ENCODE measurements at regions not wholly inside any gene's neighbourhood (a gene's known extent, or its start where the extent isn't known, plus 50 kb on each side); places are given as distances from the start of the nearest gene placed in this dataset.

DNA sequence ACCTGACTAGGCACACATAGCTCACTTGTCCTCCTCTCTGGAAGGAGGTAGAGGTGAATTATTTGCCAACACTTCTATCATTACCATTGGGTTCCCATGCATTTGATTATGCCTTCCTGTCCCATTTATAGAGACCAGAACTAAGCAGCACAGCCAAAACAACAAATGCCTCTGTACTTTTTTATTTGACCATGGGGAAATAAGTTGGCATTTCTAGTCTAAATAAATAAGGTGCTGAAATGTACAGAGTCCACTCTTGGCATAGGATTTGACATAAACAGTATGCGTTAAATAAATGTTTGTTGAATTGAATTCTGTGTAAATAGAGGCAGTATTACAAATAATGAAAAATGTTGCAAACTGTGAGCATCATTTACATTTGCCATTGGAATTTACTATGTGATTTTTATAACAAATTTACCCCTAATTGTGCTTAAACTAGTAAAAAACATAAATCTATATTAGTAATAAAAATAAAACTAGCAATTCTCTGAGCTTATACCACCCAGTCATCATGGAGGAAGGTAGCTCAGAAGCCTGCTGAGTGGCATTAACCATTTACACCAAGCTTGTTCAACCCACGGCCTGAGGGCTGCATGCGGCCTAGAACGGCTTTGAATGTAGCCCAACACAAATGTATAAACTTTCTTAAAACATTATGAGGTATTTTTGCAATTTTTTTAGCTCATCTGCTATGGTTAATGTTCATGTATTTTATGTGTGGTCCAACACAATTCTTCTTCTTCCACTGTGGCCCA is 367.8 kb downstream of the FIGN start:
- H3K36me3 ChIP-seq (replicated peaks), result no peaks in the 10 kb centered on the region
- in situ Hi-C loops (cut with HindIII; ENCODE audit: low pct_ligation_motif_present, low sequenced_read_pairs), result no loop called here
- no peak overlapping the region for H3K27ac ChIP-seq
- H3K27me3 ChIP-seq (replicated peaks), result no peaks in the 10 kb centered on the region
- no peak for DNase-seq
- H3K4me3 ChIP-seq (ENCODE audit: low read depth, low read length), result no peak overlapping the region
- TF ChIP-seq, protein P1, sequence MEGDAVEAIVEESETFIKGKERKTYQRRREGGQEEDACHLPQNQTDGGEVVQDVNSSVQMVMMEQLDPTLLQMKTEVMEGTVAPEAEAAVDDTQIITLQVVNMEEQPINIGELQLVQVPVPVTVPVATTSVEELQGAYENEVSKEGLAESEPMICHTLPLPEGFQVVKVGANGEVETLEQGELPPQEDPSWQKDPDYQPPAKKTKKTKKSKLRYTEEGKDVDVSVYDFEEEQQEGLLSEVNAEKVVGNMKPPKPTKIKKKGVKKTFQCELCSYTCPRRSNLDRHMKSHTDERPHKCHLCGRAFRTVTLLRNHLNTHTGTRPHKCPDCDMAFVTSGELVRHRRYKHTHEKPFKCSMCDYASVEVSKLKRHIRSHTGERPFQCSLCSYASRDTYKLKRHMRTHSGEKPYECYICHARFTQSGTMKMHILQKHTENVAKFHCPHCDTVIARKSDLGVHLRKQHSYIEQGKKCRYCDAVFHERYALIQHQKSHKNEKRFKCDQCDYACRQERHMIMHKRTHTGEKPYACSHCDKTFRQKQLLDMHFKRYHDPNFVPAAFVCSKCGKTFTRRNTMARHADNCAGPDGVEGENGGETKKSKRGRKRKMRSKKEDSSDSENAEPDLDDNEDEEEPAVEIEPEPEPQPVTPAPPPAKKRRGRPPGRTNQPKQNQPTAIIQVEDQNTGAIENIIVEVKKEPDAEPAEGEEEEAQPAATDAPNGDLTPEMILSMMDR (IDR thresholded peaks at IDR 0.05; ENCODE audit: low read depth, low read length, missing control alignments), result no peak

DNA sequence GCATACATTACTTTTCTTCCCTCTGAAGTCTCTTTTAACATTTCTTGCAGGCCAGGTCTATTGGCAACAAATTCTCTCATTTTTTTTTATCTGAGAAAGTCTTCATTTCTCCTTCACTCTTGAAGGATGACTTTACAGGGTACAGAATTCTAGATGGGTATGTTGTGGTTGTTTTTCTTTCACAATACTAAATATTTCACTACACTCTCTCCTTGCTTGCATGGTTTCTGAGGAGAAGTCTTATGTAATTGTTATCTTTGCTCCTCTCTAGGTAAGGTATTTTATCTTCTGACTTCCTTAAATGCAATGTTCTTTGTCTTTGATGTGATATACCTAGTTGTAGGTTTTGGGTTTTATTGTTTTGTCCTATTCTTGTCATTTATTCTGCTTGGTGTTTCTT is 371.1 kb downstream of the FIGN start:
- DNase-seq, result no peak
- Histone ChIP-seq H3K4me3 (ENCODE audit: low read depth, low read length) (no peak overlapping the region), H3K36me3 (replicated peaks) (no peaks in the 10 kb centered on the region), H3K27ac (no peak overlapping the region), H3K27me3 (replicated peaks) (no peaks in the 10 kb centered on the region)
- in situ Hi-C loops (cut with HindIII; ENCODE audit: low pct_ligation_motif_present, low sequenced_read_pairs), result no loop called here
- TF ChIP-seq, protein P1 (IDR thresholded peaks at IDR 0.05; ENCODE audit: low read depth, low read length, missing control alignments), result no peak

DNA sequence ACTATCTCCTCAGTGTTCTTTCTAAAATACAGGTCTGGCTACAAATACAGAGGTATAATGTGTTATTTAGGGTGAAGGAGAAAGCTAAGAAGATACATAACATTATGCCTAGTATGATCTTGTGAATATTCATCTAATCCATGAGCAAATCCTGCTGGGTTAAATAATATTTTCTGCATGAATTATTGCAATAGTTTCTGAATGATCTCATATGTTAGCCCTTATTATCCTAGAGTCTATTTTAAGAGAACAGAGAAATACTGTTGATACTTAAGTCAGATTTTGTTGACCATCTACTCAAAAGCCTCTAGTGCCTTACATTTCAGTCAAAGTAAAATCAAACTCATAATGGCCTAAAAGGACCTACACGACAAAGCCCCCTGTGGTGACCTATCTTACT is 382.3 kb downstream of the FIGN start:
- no peak for DNase-seq
- in situ Hi-C loops (cut with HindIII; ENCODE audit: low pct_ligation_motif_present, low sequenced_read_pairs), result no loop called here

DNA sequence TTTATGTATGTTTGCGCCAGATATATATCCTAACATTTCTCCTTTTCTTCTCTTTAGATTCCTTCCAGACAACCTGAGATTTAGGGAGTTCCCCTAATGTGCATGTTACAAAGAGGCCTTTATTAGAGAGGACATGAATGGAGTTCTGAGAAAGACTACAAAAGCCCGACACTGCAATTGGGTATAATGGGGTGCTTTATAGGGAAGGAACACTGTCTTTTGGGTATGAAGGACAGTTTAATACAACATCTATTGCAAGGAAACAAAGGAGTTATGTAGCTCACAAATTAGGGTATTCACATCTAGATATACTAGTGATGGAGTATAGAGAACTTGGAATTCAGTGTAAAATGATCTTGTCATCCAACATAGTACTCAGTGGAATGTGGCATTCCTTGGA is 383.8 kb downstream of the FIGN start:
- in situ Hi-C loops (cut with HindIII; ENCODE audit: low pct_ligation_motif_present, low sequenced_read_pairs), result no loop called here

More for the DNA sequence above, 382.3 kb downstream of the FIGN start:
- TF ChIP-seq, protein P1 (IDR thresholded peaks at IDR 0.05; ENCODE audit: low read depth, low read length, missing control alignments), result no peak
- H3K36me3 ChIP-seq (replicated peaks), result no peaks in the 10 kb centered on the region
- no peak overlapping the region for H3K27ac ChIP-seq
- no peak overlapping the region for H3K4me3 ChIP-seq (ENCODE audit: low read depth, low read length)
- H3K27me3 ChIP-seq (replicated peaks), result no peaks in the 10 kb centered on the region

DNA sequence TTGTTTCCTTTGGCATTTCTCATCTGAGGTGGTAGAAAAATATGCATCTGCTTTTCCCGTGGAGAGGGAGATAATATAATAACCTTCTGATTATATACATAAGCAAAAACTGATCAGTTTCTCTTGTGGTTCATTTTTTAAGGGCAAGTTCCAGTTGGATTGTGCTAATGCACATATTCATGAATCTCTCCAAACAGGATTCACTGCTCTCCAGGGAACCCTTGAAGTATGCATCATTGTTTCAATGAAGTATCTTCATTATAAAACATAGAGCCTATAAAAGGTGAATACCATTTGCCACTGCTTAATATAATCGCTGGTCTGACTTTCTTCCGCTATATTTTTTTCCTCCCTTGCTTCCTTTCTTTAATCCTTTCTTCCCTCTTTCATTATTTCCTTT is 384.7 kb downstream of the FIGN start:
- TF ChIP-seq, protein P1 (IDR thresholded peaks at IDR 0.05; ENCODE audit: low read depth, low read length, missing control alignments), result no peak
- no peaks in the 10 kb centered on the region for H3K27me3 ChIP-seq (replicated peaks)
- no peak overlapping the region for H3K4me3 ChIP-seq (ENCODE audit: low read depth, low read length)
- H3K27ac ChIP-seq, result no peak overlapping the region
- in situ Hi-C loops (cut with HindIII; ENCODE audit: low pct_ligation_motif_present, low sequenced_read_pairs), result no loop called here
- H3K36me3 ChIP-seq (replicated peaks), result no peaks in the 10 kb centered on the region
- DNase-seq, result no peak

More for the DNA sequence above, 383.8 kb downstream of the FIGN start:
- no peak for DNase-seq
- H3K27ac ChIP-seq, result no peak overlapping the region
- no peaks in the 10 kb centered on the region for H3K27me3 ChIP-seq (replicated peaks)
- TF ChIP-seq, protein P1 (IDR thresholded peaks at IDR 0.05; ENCODE audit: low read depth, low read length, missing control alignments), result no peak
- no peaks in the 10 kb centered on the region for H3K36me3 ChIP-seq (replicated peaks)
- H3K4me3 ChIP-seq (ENCODE audit: low read depth, low read length), result no peak overlapping the region

All from brain microvascular endothelial cell (primary cell).